Nephron (organoid): ENCODE measurements at regions not wholly inside any gene's neighbourhood (a gene's known extent, or its start where the extent isn't known, plus 50 kb on each side); places are given as distances from the start of the nearest gene placed in this dataset.
"Not testable (repeated sequence)": the region's sequence is repeated elsewhere in the genome, so short reads cannot be mapped to it uniquely, and the experiment has no call there.

Experiments
- H3K27ac Mint-ChIP-seq, 3 experiments: 2 replicates each; pipeline ENCODE4 v1.8.0; 2020; ENCODE audit warnings: mixed read lengths in 3 of 3, mild to moderate bottlenecking in 2 of 3, moderate library complexity in 1 of 3
- H3K27me3 Mint-ChIP-seq: 2 replicates; pipeline ENCODE4 v1.8.0; 2021; ENCODE audit warnings: low read depth, mild to moderate bottlenecking, moderate library complexity, mixed read lengths
- H3K36me3 Mint-ChIP-seq: 2 replicates; pipeline ENCODE4 v1.8.0; 2020; ENCODE audit warnings: low read depth, mixed read lengths
- H3K4me1 Mint-ChIP-seq: 2 replicates; pipeline ENCODE4 v1.8.0; 2020; ENCODE audit warnings: mixed read lengths
- H3K4me3 Mint-ChIP-seq, 3 experiments: 2 replicates each; pipeline ENCODE4 v1.8.0; 2020; ENCODE audit warnings: mild to moderate bottlenecking in 3 of 3, mixed read lengths in 3 of 3, moderate library complexity in 2 of 3
- H3K9me3 Mint-ChIP-seq: 2 replicates; pipeline ENCODE4 v1.8.0; 2020; ENCODE audit warnings: mixed read lengths
- CTCF ChIP-seq, 3 experiments: fragments of 200-600 bp; sonication (generic); IDR thresholded peaks; one replicate each; pipeline ENCODE4 v1.5.0; 2021; ENCODE audit warnings: antibody characterized with exemption in 3 of 3; ENCODE audit not compliant: unreplicated experiment in 3 of 3

- Mint-ChIP-seq H3K36me3 (no peaks in the 10 kb centered on the region), H3K27ac (no peak overlapping the region), H3K4me3 (no peak overlapping the region), H3K4me1 (no peaks in the 10 kb centered on the region), H3K27me3 (no peaks in the 10 kb centered on the region), H3K9me3 (peaks cover 3% of the 10 kb centered on the region)
- no peak for TF ChIP-seq CTCF (IDR thresholded peaks at IDR 0.05; ENCODE audit: unreplicated experiment in 3 of 3)
Observed at GRCh38 chr7:93707249-93707648, 132.7 kb upstream of the CALCR start.

- not testable (repeated sequence) for H3K4me3 Mint-ChIP-seq, H3K36me3 Mint-ChIP-seq, H3K27ac Mint-ChIP-seq, H3K4me1 Mint-ChIP-seq, H3K27me3 Mint-ChIP-seq, H3K9me3 Mint-ChIP-seq
Observed at GRCh38 chr7:93706162-93706561, 131.6 kb upstream of the CALCR start.

GRCh38 chr7:93704217-93704616 is 129.7 kb upstream of the CALCR start:
- H3K9me3 Mint-ChIP-seq: peaks cover 3% of the 10 kb centered on the region
- H3K27me3 Mint-ChIP-seq: no peaks in the 10 kb centered on the region
- H3K27ac Mint-ChIP-seq: no peak overlapping the region
- no peak for TF ChIP-seq CTCF (IDR thresholded peaks at IDR 0.05; ENCODE audit: unreplicated experiment in 3 of 3)
- H3K4me1 Mint-ChIP-seq: no peaks in the 10 kb centered on the region
- no peaks in the 10 kb centered on the region for H3K36me3 Mint-ChIP-seq
- H3K4me3 Mint-ChIP-seq: no peak overlapping the region

- Mint-ChIP-seq H3K9me3 (no peaks in the 10 kb centered on the region), H3K36me3 (no peaks in the 10 kb centered on the region), H3K4me3 (no peak overlapping the region), H3K27ac (no peak overlapping the region), H3K4me1 (no peaks in the 10 kb centered on the region), H3K27me3 (no peaks in the 10 kb centered on the region)
- no peak for TF ChIP-seq CTCF (IDR thresholded peaks at IDR 0.05; ENCODE audit: unreplicated experiment in 3 of 3)
Observed at GRCh38 chr7:93697901-93698300, 123.4 kb upstream of the CALCR start.

- H3K4me1 Mint-ChIP-seq: no peaks in the 10 kb centered on the region
- no peak overlapping the region for H3K4me3 Mint-ChIP-seq
- no peak overlapping the region for H3K27ac Mint-ChIP-seq
- no peaks in the 10 kb centered on the region for H3K27me3 Mint-ChIP-seq
- no peaks in the 10 kb centered on the region for H3K9me3 Mint-ChIP-seq
- H3K36me3 Mint-ChIP-seq: no peaks in the 10 kb centered on the region
- TF ChIP-seq CTCF (IDR thresholded peaks at IDR 0.05; ENCODE audit: unreplicated experiment in 3 of 3): no peak
Observed at GRCh38 chr7:93693796-93694195, 119.3 kb upstream of the CALCR start.

GRCh38 chr7:93690021-93690420 is 115.5 kb upstream of the CALCR start:
- Mint-ChIP-seq H3K36me3 (no peaks in the 10 kb centered on the region), H3K27me3 (no peaks in the 10 kb centered on the region), H3K4me3 (no peak overlapping the region), H3K27ac (no peak overlapping the region), H3K9me3 (no peaks in the 10 kb centered on the region), H3K4me1 (no peaks in the 10 kb centered on the region)
- no peak for TF ChIP-seq CTCF (IDR thresholded peaks at IDR 0.05; ENCODE audit: unreplicated experiment in 3 of 3)

- Mint-ChIP-seq H3K4me1 (no peaks in the 10 kb centered on the region), H3K4me3 (no peak overlapping the region), H3K27ac (no peak overlapping the region), H3K36me3 (no peaks in the 10 kb centered on the region), H3K27me3 (no peaks in the 10 kb centered on the region), H3K9me3 (no peaks in the 10 kb centered on the region)
- TF ChIP-seq CTCF (IDR thresholded peaks at IDR 0.05; ENCODE audit: unreplicated experiment in 3 of 3): no peak
Observed at GRCh38 chr7:93678185-93678584, 103.7 kb upstream of the CALCR start.
